ENCODE measurements at regions not wholly inside any gene's neighbourhood (a gene's known extent, or its start where the extent isn't known, plus 50 kb on each side); places are given as distances from the start of the nearest gene placed in this dataset.

GRCh38 chr5:143692342-143692741, 119.6 kb upstream of the HMHB1 start:
- Histone ChIP-seq H3K9ac (no peak overlapping the region), H3K79me2 (ENCODE audit: insufficient read depth, low read depth) (no peaks in the 10 kb centered on the region), H3K4me2 (no peak overlapping the region; the same call in 1 of the 2 replicates), H3K27ac (no peak overlapping the region), H3K36me3 (ENCODE audit: insufficient read depth) (no peaks in the 10 kb centered on the region), H3K4me1 (ENCODE audit: low read depth, poor library complexity, severe bottlenecking) (peaks cover 49% of the 10 kb centered on the region), H3K4me3 (IDR thresholded peaks at IDR 0.05; ENCODE audit: insufficient read depth, low read depth, low read length) (no peak overlapping the region), H2AFZ (ENCODE audit: low read depth) (no peak overlapping the region), H4K20me1 (ENCODE audit: insufficient read depth) (no peaks in the 10 kb centered on the region), H3K27me3 (ENCODE audit: insufficient read depth, low read depth) (no peaks in the 10 kb centered on the region)
- TF ChIP-seq CTCF (conservative IDR thresholded peaks at IDR 0.05; ENCODE audit: low read depth, low read length): no peak

- no peak overlapping the region for H3K4me3 ChIP-seq (IDR thresholded peaks at IDR 0.05; ENCODE audit: insufficient read depth, low read depth, low read length)
- no peak overlapping the region for H3K27ac ChIP-seq
- no peaks in the 10 kb centered on the region for H3K36me3 ChIP-seq (ENCODE audit: insufficient read depth)
- H3K4me2 ChIP-seq: no peak overlapping the region
- no peak overlapping the region for H3K9ac ChIP-seq
- TF ChIP-seq CTCF (conservative IDR thresholded peaks at IDR 0.05; ENCODE audit: low read depth, low read length): no peak
- H4K20me1 ChIP-seq (ENCODE audit: insufficient read depth): no peaks in the 10 kb centered on the region
- H3K79me2 ChIP-seq (ENCODE audit: insufficient read depth, low read depth): no peaks in the 10 kb centered on the region
- peaks cover 45% of the 10 kb centered on the region for H3K4me1 ChIP-seq (ENCODE audit: low read depth, poor library complexity, severe bottlenecking)
- H3K27me3 ChIP-seq (ENCODE audit: insufficient read depth, low read depth): no peaks in the 10 kb centered on the region
- H2AFZ ChIP-seq (ENCODE audit: low read depth): no peak overlapping the region
These were observed 120.0 kb upstream of the HMHB1 start for GRCh38 chr5:143691945-143692290.

- Histone ChIP-seq H2AFZ (ENCODE audit: low read depth) (no peak overlapping the region), H3K4me3 (IDR thresholded peaks at IDR 0.05; ENCODE audit: insufficient read depth, low read depth, low read length) (no peak overlapping the region), H4K20me1 (ENCODE audit: insufficient read depth) (no peaks in the 10 kb centered on the region), H3K4me1 (ENCODE audit: low read depth, poor library complexity, severe bottlenecking) (peaks cover 40% of the 10 kb centered on the region), H3K79me2 (ENCODE audit: insufficient read depth, low read depth) (no peaks in the 10 kb centered on the region), H3K27ac (no peak overlapping the region), H3K4me2 (no peak overlapping the region), H3K9ac (no peak overlapping the region), H3K36me3 (ENCODE audit: insufficient read depth) (no peaks in the 10 kb centered on the region), H3K27me3 (ENCODE audit: insufficient read depth, low read depth) (no peaks in the 10 kb centered on the region)
- TF ChIP-seq CTCF (conservative IDR thresholded peaks at IDR 0.05; ENCODE audit: low read depth, low read length): no peak
These were observed 120.5 kb upstream of the HMHB1 start for GRCh38 chr5:143691287-143691944.

GRCh38 chr5:143687604-143688003, 124.4 kb upstream of the HMHB1 start:
- H4K20me1 ChIP-seq (ENCODE audit: insufficient read depth): no peaks in the 10 kb centered on the region
- no peak overlapping the region for H3K4me3 ChIP-seq (IDR thresholded peaks at IDR 0.05; ENCODE audit: insufficient read depth, low read depth, low read length)
- TF ChIP-seq CTCF (conservative IDR thresholded peaks at IDR 0.05; ENCODE audit: low read depth, low read length): no peak
- no peaks in the 10 kb centered on the region for H3K36me3 ChIP-seq (ENCODE audit: insufficient read depth)
- no peak overlapping the region for H2AFZ ChIP-seq (ENCODE audit: low read depth)
- H3K79me2 ChIP-seq (ENCODE audit: insufficient read depth, low read depth): no peaks in the 10 kb centered on the region
- no peak overlapping the region for H3K9ac ChIP-seq
- peaks cover 2% of the 10 kb centered on the region for H3K4me1 ChIP-seq (ENCODE audit: low read depth, poor library complexity, severe bottlenecking)
- H3K4me2 ChIP-seq: no peak overlapping the region
- H3K27ac ChIP-seq: no peak overlapping the region
- no peaks in the 10 kb centered on the region for H3K27me3 ChIP-seq (ENCODE audit: insufficient read depth, low read depth)
